ENCODE measurements at regions not wholly inside any gene's neighbourhood (a gene's known extent, or its start where the extent isn't known, plus 50 kb on each side); places are given as distances from the start of the nearest gene placed in this dataset.

GRCh38 chr11:11697796-11698195 lies 76.0 kb upstream of the GALNT18 start:
- no peaks in the 10 kb centered on the region for H3K4me1 ChIP-seq
- no peak for DNase-seq
- 51 to 74% (median 66%) methylated on average over 1 of the region's 1 CpG for WGBS, 5 donors
- no peak overlapping the region for H3K4me3 ChIP-seq
- no peak overlapping the region for H3K27ac ChIP-seq
- no peaks in the 10 kb centered on the region for H3K36me3 ChIP-seq
- no peaks in the 10 kb centered on the region for H3K27me3 ChIP-seq (replicated peaks in 1 of 7)
- no peak for TF ChIP-seq CTCF (IDR thresholded peaks at IDR 0.05 in 8 of 11, conservative IDR thresholded peaks at IDR 0.05 in 3 of 11)
- no peak for TF ChIP-seq POLR2A (IDR thresholded peaks at IDR 0.05)
- no peak for TF ChIP-seq POLR2AphosphoS5 (IDR thresholded peaks at IDR 0.05)
- intact Hi-C loops (cut with DNase I; ENCODE audit: low total_unique reads): no loop called here
- H3K9me3 ChIP-seq: no peaks in the 10 kb centered on the region

GRCh38 chr11:11691296-11692151 lies 69.7 kb upstream of the GALNT18 start:
- Histone ChIP-seq H3K4me1 (no peaks in the 10 kb centered on the region), H3K36me3 (no peaks in the 10 kb centered on the region), H3K27me3 (replicated peaks in 1 of 7) (peaks cover 0 to 28% (median 0%) of the 10 kb centered on the region in 7 donors), H3K4me3 (no peak overlapping the region), H3K27ac (no peak overlapping the region), H3K9me3 (no peaks in the 10 kb centered on the region)
- no peak for DNase-seq
- WGBS, 5 donors: 65 to 83% (median 73%) methylated on average over 12 to 13 of the region's 13 CpGs
- intact Hi-C loops (cut with DNase I; ENCODE audit: low total_unique reads): no loop called here
- TF ChIP-seq POLR2AphosphoS5 (IDR thresholded peaks at IDR 0.05) (no peak), CTCF (IDR thresholded peaks at IDR 0.05 in 8 of 11, conservative IDR thresholded peaks at IDR 0.05 in 3 of 11) (no peak), POLR2A (IDR thresholded peaks at IDR 0.05) (no peak)

- peaks cover 0 to 6% (median 0%) of the 10 kb centered on the region in 8 donors for H3K9me3 ChIP-seq
- H3K27me3 ChIP-seq (replicated peaks in 1 of 7): peaks cover 0 to 29% (median 0%) of the 10 kb centered on the region in 7 donors
- no peak for DNase-seq
- H3K36me3 ChIP-seq: no peaks in the 10 kb centered on the region
- no peak overlapping the region for H3K27ac ChIP-seq
- no peaks in the 10 kb centered on the region for H3K4me1 ChIP-seq
- H3K4me3 ChIP-seq: no peak overlapping the region
- intact Hi-C loops (cut with DNase I; ENCODE audit: low total_unique reads): no loop called here
- no peak for TF ChIP-seq POLR2A (IDR thresholded peaks at IDR 0.05)
- no peak for TF ChIP-seq CTCF (IDR thresholded peaks at IDR 0.05 in 8 of 11, conservative IDR thresholded peaks at IDR 0.05 in 3 of 11)
- no peak for TF ChIP-seq POLR2AphosphoS5 (IDR thresholded peaks at IDR 0.05)
Measured at GRCh38 chr11:11681536-11681935, 59.7 kb upstream of the GALNT18 start.

GRCh38 chr11:11677672-11678356 lies 56.0 kb upstream of the GALNT18 start:
- no peak for TF ChIP-seq POLR2A (IDR thresholded peaks at IDR 0.05)
- no peak for TF ChIP-seq CTCF (IDR thresholded peaks at IDR 0.05 in 8 of 11, conservative IDR thresholded peaks at IDR 0.05 in 3 of 11)
- TF ChIP-seq POLR2AphosphoS5 (IDR thresholded peaks at IDR 0.05): no peak
- intact Hi-C loops (cut with DNase I; ENCODE audit: low total_unique reads): no loop called here
- WGBS, 5 donors: 84 to 91% (median 87%) methylated on average over 5 of the region's 5 CpGs

More at GRCh38 chr11:11677672-11678356, 56.0 kb upstream of the GALNT18 start:
- no peak for DNase-seq
- H3K4me1 ChIP-seq: no peaks in the 10 kb centered on the region
- no peaks in the 10 kb centered on the region for H3K9me3 ChIP-seq
- H3K4me3 ChIP-seq: no peak overlapping the region
- H3K27ac ChIP-seq: no peak overlapping the region
- peaks cover 0 to 26% (median 0%) of the 10 kb centered on the region in 7 donors for H3K27me3 ChIP-seq (replicated peaks in 1 of 7)
- H3K36me3 ChIP-seq: no peaks in the 10 kb centered on the region
